ENCODE measurements at regions not wholly inside any gene's neighbourhood (a gene's known extent, or its start where the extent isn't known, plus 50 kb on each side); places are given as distances from the start of the nearest gene placed in this dataset.

- TF ChIP-seq CTCF (IDR thresholded peaks at IDR 0.05; ENCODE audit: low read length) (no peak), EZH2 (optimal IDR thresholded peaks at IDR 0.05; ENCODE audit: low read depth, low read length) (no peak)
Observed at GRCh38 chr6:1184318-1184717, 127.6 kb upstream of the FOXQ1 start.

Data from MM.1S (cell line).